ENCODE measurements at regions not wholly inside any gene's neighbourhood (a gene's known extent, or its start where the extent isn't known, plus 50 kb on each side); places are given as distances from the start of the nearest gene placed in this dataset.

GRCh38 chr14:38662781-38663180 is 406.9 kb upstream of the CLEC14A start:
- TF ChIP-seq, protein P1, sequence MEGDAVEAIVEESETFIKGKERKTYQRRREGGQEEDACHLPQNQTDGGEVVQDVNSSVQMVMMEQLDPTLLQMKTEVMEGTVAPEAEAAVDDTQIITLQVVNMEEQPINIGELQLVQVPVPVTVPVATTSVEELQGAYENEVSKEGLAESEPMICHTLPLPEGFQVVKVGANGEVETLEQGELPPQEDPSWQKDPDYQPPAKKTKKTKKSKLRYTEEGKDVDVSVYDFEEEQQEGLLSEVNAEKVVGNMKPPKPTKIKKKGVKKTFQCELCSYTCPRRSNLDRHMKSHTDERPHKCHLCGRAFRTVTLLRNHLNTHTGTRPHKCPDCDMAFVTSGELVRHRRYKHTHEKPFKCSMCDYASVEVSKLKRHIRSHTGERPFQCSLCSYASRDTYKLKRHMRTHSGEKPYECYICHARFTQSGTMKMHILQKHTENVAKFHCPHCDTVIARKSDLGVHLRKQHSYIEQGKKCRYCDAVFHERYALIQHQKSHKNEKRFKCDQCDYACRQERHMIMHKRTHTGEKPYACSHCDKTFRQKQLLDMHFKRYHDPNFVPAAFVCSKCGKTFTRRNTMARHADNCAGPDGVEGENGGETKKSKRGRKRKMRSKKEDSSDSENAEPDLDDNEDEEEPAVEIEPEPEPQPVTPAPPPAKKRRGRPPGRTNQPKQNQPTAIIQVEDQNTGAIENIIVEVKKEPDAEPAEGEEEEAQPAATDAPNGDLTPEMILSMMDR (conservative IDR thresholded peaks at IDR 0.05), result no peak
- TF ChIP-seq EZH2 (IDR thresholded peaks at IDR 0.05; ENCODE audit: low read depth), result no peak
